Stimulated activated CD4-positive, alpha-beta T cell treated with anti-CD3 and anti-CD28 coated beads, Interleukin-2, amount 100 ng/mL, for 48 hours (primary cell): ENCODE measurements at regions not wholly inside any gene's neighbourhood (a gene's known extent, or its start where the extent isn't known, plus 50 kb on each side); places are given as distances from the start of the nearest gene placed in this dataset.
"Not testable (repeated sequence)": the region's sequence is repeated elsewhere in the genome, so short reads cannot be mapped to it uniquely, and the experiment has no call there.

Source experiments
- DNase-seq, 2 donors: peaks; one replicate each; pipeline ENCODE4 v3.0.0-alpha.2; 2020

- DNase-seq = no peak
Measured at GRCh38 chr4:153929675-153930074, 140.8 kb upstream of the SFRP2 start.

DNA sequence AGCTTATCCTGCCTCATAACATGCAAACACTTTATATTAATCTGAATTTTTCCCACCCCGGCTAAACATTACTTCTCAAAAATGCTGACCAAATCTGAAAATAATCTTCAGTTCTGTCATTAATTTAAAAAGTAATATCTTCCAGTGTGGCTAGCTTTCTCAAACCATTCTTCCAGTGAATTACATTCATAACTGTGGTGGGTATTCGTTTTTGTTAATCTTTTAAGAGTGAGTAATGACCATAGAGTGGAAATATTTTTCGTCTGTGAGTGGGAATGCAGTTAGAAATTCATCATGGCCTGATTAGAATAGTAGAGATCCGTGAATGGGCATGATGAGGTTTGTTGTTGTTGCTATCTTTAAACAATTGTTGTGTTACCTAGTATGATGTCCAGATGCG, 138.6 kb upstream of the SFRP2 start:
- no peak for DNase-seq

DNA sequence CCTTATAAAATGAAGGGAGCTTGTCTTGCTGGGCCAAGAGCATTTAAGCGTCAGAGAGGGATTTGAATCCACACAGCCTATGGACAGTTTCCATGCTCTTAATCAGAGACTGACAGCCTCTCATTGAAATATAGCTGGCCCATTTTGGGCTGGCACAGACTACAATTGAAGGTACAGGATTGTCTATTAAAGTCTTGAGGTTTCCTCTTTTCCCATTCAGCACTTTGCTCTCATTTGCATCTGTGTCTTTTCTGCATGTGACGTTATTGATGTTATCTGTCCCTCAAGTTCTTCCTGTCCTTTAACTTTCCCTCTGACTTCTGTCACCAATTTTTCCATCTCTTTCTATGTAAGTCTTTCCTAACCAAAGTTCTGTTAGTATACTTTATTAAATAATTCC, 133.3 kb upstream of the SFRP2 start:
- no peak for DNase-seq

DNA sequence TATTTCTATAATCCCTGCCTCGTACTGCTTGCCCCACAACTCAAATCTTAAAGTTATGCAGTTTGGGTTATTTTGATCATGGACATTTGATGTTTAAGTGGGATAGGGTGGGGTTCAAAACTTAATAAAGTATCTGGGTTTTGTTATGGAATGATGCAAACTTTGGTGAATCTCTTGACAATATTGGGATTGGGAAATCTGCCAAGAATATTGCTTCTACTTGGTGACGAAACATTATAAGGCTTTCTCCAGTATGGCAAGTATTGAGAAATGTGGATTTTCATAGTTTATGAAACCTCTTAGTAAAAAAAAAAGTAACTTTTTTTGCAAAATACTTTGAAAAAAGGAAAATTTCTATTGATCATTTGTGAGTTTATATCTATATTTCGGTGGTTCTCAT, 130.8 kb upstream of the SFRP2 start:
- no peak for DNase-seq

DNA sequence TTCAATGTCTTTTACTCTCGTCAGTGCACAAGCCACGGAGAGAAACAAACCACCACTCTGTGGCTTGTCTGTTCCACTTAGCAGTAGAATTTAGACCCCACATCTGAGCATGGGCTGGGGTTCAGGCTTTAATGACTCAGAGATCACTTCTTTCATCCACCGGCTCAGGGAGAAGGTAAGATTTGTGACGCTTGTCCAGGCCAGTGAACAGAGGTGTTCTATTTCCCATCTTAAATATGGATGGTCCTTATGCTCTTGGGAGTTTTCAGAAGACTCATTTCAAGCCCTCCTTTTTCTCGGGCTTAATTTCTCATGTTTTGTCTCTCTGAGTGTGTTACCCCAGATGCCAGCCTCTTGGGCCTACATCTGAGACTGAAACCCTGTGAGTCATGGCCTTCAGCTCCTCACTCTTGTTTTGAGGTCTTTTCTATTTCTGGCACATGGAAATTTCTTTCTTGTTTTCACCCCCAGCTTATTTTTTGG, 127.4 kb upstream of the SFRP2 start:
- peak; percentile 27 to 28 for DNase-seq

DNA sequence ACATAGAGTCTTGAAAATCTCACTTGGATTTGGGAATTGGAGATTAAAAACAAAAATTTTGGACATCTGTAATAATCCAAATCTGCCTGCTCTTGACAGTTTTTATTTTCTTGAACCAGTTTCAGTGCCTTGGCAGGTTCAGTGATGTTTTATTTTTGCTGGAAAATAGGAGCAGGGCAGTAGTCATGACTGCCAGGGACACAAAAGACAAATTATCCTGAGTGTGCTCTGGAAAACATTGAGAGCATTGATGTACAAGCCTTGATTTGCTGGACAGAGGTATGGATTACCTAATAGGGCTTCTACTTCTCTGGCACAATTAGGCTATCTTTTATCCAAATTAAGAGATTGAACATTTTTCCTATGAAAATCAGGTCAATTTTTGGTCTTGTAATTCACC, 123.4 kb upstream of the SFRP2 start:
- DNase-seq = no peak

- no peak for DNase-seq
Measured at GRCh38 chr4:153909672-153910071, 120.8 kb upstream of the SFRP2 start.

DNA sequence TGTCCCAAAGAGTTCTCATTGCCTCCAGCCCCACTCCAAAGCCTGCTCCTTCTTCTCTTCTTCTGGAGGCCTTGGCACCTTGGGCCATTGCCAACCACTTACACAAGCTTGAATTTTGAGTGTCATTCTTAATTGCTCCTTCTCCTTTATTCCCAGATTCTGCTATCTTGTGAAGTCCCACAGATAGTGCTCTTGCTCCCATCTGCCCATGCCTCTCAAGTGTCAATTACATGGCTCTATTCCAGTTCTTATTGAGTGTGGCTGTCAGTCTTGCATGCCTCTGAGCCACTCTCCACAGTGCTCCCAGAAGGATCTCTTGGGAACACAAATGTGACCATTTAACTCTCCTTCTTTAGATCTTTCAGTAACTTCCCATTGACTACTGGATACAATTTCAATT, 117.3 kb upstream of the SFRP2 start:
- DNase-seq = no peak

DNA sequence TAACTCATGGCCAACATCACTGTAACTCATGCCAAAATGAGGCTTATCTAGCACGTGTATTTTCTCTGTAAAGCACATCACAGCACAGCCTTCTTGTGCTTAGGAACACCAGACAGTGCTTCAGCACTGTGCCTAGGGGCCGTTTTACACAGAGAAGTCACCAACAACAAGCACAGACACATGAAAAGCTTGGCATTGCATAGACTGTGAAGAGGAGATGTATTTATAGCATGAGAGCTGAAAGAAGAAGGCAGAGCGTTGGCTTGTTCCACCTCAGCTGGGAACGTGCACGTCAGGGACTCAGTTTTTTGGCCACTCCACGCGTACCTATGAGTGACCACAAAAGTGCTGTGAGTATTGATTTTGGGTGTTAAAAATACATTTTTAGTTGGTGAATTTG, 116.3 kb upstream of the SFRP2 start:
- no peak for DNase-seq

- no peak for DNase-seq
Measured at GRCh38 chr4:153904011-153904410, 115.1 kb upstream of the SFRP2 start.

DNA sequence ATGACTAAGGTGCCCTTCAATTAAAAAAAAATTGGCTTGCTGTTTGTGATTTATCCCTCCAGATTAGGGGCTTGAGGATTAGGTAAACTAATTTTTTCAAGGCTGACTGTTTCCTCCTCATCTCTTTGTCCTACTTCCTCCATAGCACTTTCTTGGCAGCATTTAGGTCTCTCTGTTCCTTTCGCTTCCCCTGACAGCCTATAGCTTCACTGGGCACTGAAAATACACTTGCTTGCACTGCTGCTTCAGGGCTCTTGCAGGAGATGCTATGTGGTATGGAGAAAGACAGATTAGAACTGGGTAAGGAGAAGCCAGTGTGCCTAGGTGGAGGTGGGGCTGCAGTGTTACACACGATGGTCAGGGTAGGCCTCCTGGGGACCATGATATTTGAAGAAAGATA, 112.3 kb upstream of the SFRP2 start:
- DNase-seq = no peak

- no peak for DNase-seq
Measured at GRCh38 chr4:153900426-153900825, 111.5 kb upstream of the SFRP2 start.

GRCh38 chr4:153890761-153891160, 101.9 kb upstream of the SFRP2 start:
- DNase-seq = no peak

DNA sequence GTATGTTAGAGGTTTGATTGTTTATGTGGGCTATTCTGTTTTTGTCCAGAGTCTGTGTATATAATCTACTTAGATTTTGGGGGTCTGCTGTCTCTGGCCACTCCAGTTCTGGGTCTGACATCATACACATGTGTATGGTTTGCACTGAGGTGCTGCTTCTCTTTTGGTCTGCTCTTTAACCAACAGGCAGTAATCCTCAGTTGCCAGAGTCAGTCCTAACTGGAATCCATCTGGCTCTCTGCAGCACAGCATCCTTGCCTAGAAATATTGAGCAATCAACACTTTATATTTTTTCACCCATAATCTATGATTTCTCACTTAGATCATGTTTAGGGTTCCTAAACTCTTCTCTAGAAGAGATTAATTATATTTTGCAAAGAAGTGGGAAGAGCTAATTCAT, 98.3 kb upstream of the SFRP2 start:
- DNase-seq = no peak

DNA sequence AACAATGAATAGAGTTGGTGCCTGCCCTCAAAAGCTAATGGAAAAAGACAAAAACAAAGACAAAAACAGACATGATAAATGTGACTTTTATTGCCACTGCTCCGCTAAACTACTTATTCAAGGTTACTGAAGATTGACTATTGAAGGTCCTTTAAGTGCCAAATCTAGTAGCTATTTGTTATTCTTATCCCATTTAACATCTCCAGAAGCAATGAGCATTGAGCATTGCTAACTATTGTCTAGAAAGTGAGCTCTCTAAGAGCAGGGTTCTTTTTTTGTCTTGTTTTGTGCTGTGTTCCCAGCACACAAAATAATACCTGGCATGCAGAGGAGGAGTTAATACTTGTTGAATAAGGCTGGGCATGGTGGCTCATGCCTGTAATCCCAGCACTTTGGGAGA, 95.4 kb upstream of the SFRP2 start:
- DNase-seq = no peak

DNA sequence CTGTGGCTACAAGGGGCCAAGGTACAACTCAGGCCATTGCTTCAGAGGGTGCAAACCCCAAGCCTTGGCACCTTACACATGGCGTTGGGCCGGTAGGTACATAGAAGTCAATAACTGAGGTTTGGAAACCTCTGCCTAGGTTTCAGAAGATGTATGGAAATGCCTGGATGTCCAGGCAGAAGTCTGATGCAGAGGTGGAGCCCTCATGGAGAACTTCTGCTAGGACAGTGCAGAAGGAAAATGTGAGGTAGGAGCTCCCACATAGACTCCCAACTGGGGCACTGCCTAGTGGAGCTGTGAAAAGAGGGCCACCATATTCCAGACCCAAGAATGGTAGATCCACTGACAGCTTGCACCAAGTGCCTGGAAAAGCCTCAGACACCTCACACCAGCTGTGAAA, 92.1 kb upstream of the SFRP2 start:
- no peak for DNase-seq

DNA sequence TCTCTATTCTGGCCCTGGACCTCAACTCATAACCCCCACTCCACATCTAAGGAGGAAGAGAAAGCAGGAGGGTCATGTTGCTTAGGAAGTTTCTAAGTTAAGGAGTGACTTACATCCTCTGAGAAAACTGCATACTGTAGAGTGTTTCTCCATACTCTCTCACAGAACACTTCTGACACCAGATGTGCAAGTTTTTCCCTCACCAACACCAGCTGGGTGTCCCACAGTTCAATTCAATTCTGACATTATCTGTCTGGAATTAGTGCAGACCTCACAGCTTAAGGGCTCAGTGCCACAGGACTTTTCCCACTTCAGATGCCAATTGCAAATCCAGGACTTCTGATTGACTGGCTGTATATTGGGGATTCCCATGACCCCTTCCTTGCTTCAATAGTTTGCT, 89.0 kb upstream of the SFRP2 start:
- no peak for DNase-seq

DNA sequence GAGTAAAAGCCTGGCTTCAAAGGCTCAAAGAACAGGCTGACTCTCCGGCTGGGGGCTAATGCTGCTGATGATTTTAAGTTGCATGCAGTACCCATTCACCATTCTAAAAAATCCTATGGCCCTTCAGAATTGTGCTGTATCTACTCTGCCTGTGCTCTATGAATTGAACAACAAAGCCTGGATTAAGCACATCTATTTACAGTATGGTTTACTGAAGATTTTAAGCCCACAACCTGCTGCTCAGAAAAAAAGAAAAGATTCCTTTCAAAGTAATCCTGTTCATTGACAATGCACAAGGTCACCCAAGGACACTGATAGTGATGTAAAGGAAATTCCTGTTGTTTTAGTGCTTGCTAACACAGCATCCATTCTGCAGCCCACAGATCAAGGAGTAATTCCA, 84.9 kb upstream of the SFRP2 start:
- no peak for DNase-seq

- not testable (repeated sequence) for DNase-seq
Measured at GRCh38 chr4:153866766-153867165, 77.9 kb upstream of the SFRP2 start.

GRCh38 chr4:153852501-153852900, 63.6 kb upstream of the SFRP2 start:
- DNase-seq = no peak

GRCh38 chr4:153850533-153851280, 61.8 kb upstream of the SFRP2 start:
- no peak for DNase-seq

DNA sequence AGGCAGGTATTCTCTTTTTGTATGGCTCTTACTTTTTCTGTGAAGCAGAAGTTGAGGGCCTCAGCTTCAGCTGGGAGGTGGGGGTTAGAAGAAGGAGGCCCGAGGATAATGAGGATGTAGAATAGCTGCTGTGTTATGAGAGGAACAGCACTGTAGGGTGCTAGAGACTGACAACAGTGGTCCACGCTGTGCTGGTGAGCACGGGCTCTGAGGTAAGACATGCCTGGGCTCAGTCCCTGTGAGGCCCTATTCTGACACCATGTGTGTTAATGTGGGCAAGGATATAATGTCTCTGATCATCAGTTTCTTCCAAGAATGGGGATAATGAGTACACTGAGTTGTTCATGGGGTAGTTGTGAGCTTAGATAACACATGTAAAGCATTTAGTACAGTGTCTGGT, 55.3 kb upstream of the SFRP2 start:
- DNase-seq = no peak
